Astrocyte (in vitro differentiated cells and primary cell): ENCODE measurements at regions not wholly inside any gene's neighbourhood (a gene's known extent, or its start where the extent isn't known, plus 50 kb on each side); places are given as distances from the start of the nearest gene placed in this dataset.

Experiments used
- CTCF ChIP-seq: IDR thresholded peaks from 2 replicates; pipeline ENCODE4 v1.5.1; 2011; ENCODE audit warnings: low read depth, mild to moderate bottlenecking, inconsistent platforms, low read length, moderate library complexity; ENCODE audit not compliant: insufficient read depth
- EZH2 ChIP-seq: IDR thresholded peaks from 2 replicates; pipeline ENCODE4 v1.6.1; 2012; ENCODE audit warnings: mild to moderate bottlenecking, low read length, inconsistent platforms; ENCODE audit not compliant: insufficient read depth

DNA sequence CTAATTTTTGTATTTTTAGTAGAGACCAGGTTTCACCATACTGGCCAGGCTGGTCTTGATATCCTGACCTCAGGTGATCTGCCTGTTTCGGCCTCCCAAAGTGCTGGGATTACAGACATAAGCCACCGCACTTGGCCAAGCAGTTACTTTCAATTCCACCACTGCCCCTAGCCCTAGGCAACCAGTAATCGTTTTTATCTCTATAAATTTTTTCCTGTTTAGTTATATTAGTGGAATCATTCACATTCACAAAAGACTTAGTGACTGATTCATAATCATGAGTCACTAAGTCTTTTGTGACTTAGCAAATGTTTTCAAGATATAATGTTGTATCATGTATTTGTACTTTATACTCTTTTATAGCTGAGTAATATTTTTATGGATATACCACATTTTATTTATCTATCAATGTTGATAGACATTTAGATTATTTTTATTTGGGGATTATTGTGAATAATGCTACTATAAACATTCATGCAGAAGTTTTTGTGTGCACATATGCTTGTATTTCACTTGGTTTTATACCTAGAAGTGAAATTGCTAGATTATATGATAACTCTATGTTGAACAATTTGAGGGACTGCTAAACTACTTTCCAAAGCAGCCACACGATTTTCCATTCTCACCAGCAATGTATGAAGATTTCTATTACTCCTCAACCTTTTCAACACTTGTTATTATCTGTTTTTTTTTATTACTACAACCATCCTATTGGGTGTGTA is 421.4 kb upstream of the ID4 start:
- TF ChIP-seq CTCF (no peak), EZH2 (no peak)
